ENCODE measurements at regions not wholly inside any gene's neighbourhood (a gene's known extent, or its start where the extent isn't known, plus 50 kb on each side); places are given as distances from the start of the nearest gene placed in this dataset.

DNA sequence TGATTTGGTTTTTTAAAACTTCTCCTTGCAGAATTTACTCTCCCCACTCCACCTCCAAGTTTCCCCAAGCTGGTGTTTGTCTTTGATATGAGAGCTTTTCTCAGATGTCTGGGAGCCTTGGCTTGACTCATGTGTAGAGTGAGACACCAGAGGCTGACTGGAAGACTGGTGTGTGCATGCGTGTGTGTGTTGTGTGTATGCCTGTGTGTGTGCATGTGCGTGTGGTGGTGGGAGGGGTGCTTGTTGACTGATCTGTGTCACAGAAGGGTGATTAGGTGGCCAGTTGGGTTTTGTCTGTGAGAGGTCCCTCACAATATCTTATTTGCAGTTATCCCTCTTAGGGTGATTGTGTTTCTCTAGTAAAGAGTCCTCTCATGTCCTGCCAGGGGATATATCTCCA, 50.5 kb upstream of the HPCAL1 start:
- TF ChIP-seq, protein P1, sequence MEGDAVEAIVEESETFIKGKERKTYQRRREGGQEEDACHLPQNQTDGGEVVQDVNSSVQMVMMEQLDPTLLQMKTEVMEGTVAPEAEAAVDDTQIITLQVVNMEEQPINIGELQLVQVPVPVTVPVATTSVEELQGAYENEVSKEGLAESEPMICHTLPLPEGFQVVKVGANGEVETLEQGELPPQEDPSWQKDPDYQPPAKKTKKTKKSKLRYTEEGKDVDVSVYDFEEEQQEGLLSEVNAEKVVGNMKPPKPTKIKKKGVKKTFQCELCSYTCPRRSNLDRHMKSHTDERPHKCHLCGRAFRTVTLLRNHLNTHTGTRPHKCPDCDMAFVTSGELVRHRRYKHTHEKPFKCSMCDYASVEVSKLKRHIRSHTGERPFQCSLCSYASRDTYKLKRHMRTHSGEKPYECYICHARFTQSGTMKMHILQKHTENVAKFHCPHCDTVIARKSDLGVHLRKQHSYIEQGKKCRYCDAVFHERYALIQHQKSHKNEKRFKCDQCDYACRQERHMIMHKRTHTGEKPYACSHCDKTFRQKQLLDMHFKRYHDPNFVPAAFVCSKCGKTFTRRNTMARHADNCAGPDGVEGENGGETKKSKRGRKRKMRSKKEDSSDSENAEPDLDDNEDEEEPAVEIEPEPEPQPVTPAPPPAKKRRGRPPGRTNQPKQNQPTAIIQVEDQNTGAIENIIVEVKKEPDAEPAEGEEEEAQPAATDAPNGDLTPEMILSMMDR (IDR thresholded peaks at IDR 0.05): no peak
- no peak for TF ChIP-seq EZH2 (IDR thresholded peaks at IDR 0.05; ENCODE audit: borderline replicate concordance, insufficient read depth, low read depth, low read length, poor library complexity, severe bottlenecking)

Measured in B cell (primary cell).